DND-41 (cell line): ENCODE measurements at regions not wholly inside any gene's neighbourhood (a gene's known extent, or its start where the extent isn't known, plus 50 kb on each side); places are given as distances from the start of the nearest gene placed in this dataset.

Experiments
- EZH2 ChIP-seq: IDR thresholded peaks from 3 replicates; pipeline ENCODE4 v1.6.1; 2012; ENCODE audit warnings: borderline replicate concordance, low read depth, mild to moderate bottlenecking, moderate library complexity, low read length, inconsistent platforms; ENCODE audit not compliant: severe bottlenecking
- TF ChIP-seq, protein P1 (sequence below): IDR thresholded peaks from 2 replicates; pipeline ENCODE4 v1.5.1; 2012; ENCODE audit warnings: borderline replicate concordance, low read length, moderate library complexity, mild to moderate bottlenecking; ENCODE audit not compliant: poor library complexity, severe bottlenecking; ENCODE audit errors: extremely low read depth

DNA sequence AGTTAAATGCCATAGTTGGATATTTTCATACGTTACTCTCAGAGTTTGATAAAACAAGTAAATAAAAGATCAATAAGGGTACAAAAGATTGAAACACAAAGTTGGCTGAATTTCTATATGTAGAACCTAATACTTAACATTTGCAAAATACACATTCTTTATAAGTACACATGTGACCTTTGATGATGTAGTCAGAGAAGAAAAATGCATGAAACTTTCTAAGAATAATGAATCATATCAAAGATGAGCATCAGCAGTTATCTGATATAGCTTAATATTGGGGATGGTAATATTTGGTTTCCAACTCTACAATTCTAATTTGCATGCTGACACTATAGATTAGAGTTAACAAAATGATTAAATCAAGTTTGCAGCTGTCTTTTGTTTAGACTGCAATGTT, 188.0 kb upstream of the TGFBR2 start:
- TF ChIP-seq, protein P1, sequence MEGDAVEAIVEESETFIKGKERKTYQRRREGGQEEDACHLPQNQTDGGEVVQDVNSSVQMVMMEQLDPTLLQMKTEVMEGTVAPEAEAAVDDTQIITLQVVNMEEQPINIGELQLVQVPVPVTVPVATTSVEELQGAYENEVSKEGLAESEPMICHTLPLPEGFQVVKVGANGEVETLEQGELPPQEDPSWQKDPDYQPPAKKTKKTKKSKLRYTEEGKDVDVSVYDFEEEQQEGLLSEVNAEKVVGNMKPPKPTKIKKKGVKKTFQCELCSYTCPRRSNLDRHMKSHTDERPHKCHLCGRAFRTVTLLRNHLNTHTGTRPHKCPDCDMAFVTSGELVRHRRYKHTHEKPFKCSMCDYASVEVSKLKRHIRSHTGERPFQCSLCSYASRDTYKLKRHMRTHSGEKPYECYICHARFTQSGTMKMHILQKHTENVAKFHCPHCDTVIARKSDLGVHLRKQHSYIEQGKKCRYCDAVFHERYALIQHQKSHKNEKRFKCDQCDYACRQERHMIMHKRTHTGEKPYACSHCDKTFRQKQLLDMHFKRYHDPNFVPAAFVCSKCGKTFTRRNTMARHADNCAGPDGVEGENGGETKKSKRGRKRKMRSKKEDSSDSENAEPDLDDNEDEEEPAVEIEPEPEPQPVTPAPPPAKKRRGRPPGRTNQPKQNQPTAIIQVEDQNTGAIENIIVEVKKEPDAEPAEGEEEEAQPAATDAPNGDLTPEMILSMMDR: no peak
- TF ChIP-seq EZH2: no peak
